ENCODE measurements at regions not wholly inside any gene's neighbourhood (a gene's known extent, or its start where the extent isn't known, plus 50 kb on each side); places are given as distances from the start of the nearest gene placed in this dataset.

GRCh38 chr18:67222887-67223286 is 293.6 kb downstream of the DSEL start:
- TF ChIP-seq ZNF837 (tag by site-specific recombination; IDR thresholded peaks at IDR 0.05), result no peak
- TF ChIP-seq PATZ1 (tag by site-specific recombination; IDR thresholded peaks at IDR 0.05), result no peak
- TF ChIP-seq ZNF24 (tag by site-specific recombination; IDR thresholded peaks at IDR 0.05), result no peak
- no peak for TF ChIP-seq GLI4 (tag by site-specific recombination; IDR thresholded peaks at IDR 0.05)
- TF ChIP-seq CTCF (tag by site-specific recombination; IDR thresholded peaks at IDR 0.05), result no peak
